Lung (tissue), 11 donors: ENCODE measurements at regions not wholly inside any gene's neighbourhood (a gene's known extent, or its start where the extent isn't known, plus 50 kb on each side); places are given as distances from the start of the nearest gene placed in this dataset.

Experiments
- ATAC-seq: fragments of 200-7000 bp; cut with Tn5 transposase; one replicate; pipeline ENCODE4 v1.9.1; 2020; ENCODE audit warnings: moderate number of reproducible peaks; ENCODE audit not compliant: insufficient read depth, low FRiP score
- DNase-seq, 3 donors: peaks; one replicate each; pipeline ENCODE4 v3.0.0-alpha.2; 2013 to 2017
- H3K27ac ChIP-seq, 2 donors: one replicate each; pipeline ENCODE4 v1.5.1; 2013; ENCODE audit warnings: mild to moderate bottlenecking in 2 of 2, moderate library complexity in 2 of 2, control low read depth in 1 of 2, inconsistent platforms in 1 of 2, low read depth in 1 of 2, low read length in 1 of 2
- H3K27me3 ChIP-seq, 3 donors: one replicate each; pipeline ENCODE4 v1.5.1; 2013; ENCODE audit warnings: low read length in 2 of 3; ENCODE audit not compliant: control insufficient read depth in 3 of 3, insufficient read depth in 3 of 3
- H3K36me3 ChIP-seq, 4 donors: one replicate each; pipeline ENCODE4 v1.5.1; 2013; ENCODE audit warnings: low read length in 4 of 4, mild to moderate bottlenecking in 1 of 4, moderate library complexity in 1 of 4; ENCODE audit not compliant: control insufficient read depth in 4 of 4, insufficient read depth in 4 of 4
- H3K4me1 ChIP-seq, 5 donors: one replicate each; pipeline ENCODE4 v1.5.1; 2013; ENCODE audit warnings: low read length in 5 of 5, mild to moderate bottlenecking in 2 of 5, moderate library complexity in 1 of 5; ENCODE audit not compliant: control insufficient read depth in 5 of 5, insufficient read depth in 5 of 5
- H3K4me3 ChIP-seq: one replicate; pipeline ENCODE4 v1.5.1; 2013; ENCODE audit warnings: mild to moderate bottlenecking, control low read depth, moderate library complexity
- H3K9ac ChIP-seq, 2 donors: one replicate each; pipeline ENCODE4 v1.5.1; 2013; ENCODE audit warnings: low read length in 2 of 2, control low read depth in 1 of 2; ENCODE audit not compliant: insufficient read depth in 1 of 2
- H3K9me3 ChIP-seq, 4 donors: one replicate each; pipeline ENCODE4 v1.5.1; 2013; ENCODE audit warnings: low read length in 3 of 4, mild to moderate bottlenecking in 1 of 4, moderate library complexity in 1 of 4; ENCODE audit not compliant: control insufficient read depth in 4 of 4, insufficient read depth in 3 of 4
- CTCF ChIP-seq: IDR thresholded peaks from 2 replicates; pipeline ENCODE4 v1.5.1; 2012; ENCODE audit warnings: mild to moderate bottlenecking; ENCODE audit errors: control extremely low read depth, extremely low read depth
- WGBS, 2 donors: extraction: QIAGEN DNeasy Blood & Tissue Kit; methylation state at CpG; one replicate each; pipeline ENCODE4 v1.1.7; 2013; 5-methylcytosine and 5-hydroxymethylcytosine counted together
- donor health status: control.
- donor health status: control.
- donor health status: Bipolar disorder and iron deficiency.
- donor health status: healthy.
- donor health status: DM: yes; HTN: yes; CAD: no.

GRCh38 chr2:194314042-194314441 is 1343.0 kb upstream of the SLC39A10 start:
- no peaks in the 10 kb centered on the region for H3K9me3 ChIP-seq
- no peaks in the 10 kb centered on the region for H3K36me3 ChIP-seq
- TF ChIP-seq CTCF = no peak
- no peak for DNase-seq
- no peak overlapping the region for H3K4me3 ChIP-seq
- 82 to 90% methylated on average over 3 of the region's 3 CpGs for WGBS, 2 donors
- no peak overlapping the region for H3K27ac ChIP-seq
- no peak for ATAC-seq
- H3K4me1 ChIP-seq = no peaks in the 10 kb centered on the region
- no peak overlapping the region for H3K9ac ChIP-seq
- no peaks in the 10 kb centered on the region for H3K27me3 ChIP-seq

GRCh38 chr2:194304191-194304590 is 1352.8 kb upstream of the SLC39A10 start:
- no peak overlapping the region for H3K9ac ChIP-seq
- H3K4me3 ChIP-seq = no peak overlapping the region
- no peak for DNase-seq
- H3K36me3 ChIP-seq = no peaks in the 10 kb centered on the region
- ATAC-seq = no peak
- H3K9me3 ChIP-seq = no peaks in the 10 kb centered on the region
- no peak overlapping the region for H3K27ac ChIP-seq
- no peaks in the 10 kb centered on the region for H3K27me3 ChIP-seq
- TF ChIP-seq CTCF = no peak
- H3K4me1 ChIP-seq = no peaks in the 10 kb centered on the region

DNA sequence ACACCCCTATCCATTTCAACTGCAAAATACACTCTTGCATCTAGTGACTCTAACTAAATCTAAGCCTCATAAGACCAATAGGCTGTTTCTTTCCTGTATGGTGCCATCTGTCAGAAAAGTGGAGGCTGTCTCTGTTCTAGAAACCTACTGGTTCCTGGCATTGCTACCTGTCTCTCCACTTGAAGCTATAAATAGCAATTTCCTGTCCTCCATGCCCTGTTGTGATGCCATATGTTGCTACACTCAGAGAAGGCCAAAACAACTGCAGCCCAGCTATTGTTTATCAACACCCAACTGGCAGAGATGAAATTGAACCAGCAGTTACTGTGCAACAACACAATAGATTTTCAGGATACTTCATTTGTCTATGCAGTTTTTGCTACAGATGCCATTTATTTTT is 1355.1 kb upstream of the SLC39A10 start:
- no peak for ATAC-seq
- no peak overlapping the region for H3K27ac ChIP-seq

More for the DNA sequence above, 1355.1 kb upstream of the SLC39A10 start:
- Histone ChIP-seq H3K9me3 (no peaks in the 10 kb centered on the region), H3K36me3 (no peaks in the 10 kb centered on the region), H3K4me1 (no peaks in the 10 kb centered on the region), H3K9ac (no peak overlapping the region), H3K27me3 (no peaks in the 10 kb centered on the region), H3K4me3 (no peak overlapping the region)
- DNase-seq = no peak
- no peak for TF ChIP-seq CTCF
